ENCODE measurements at regions not wholly inside any gene's neighbourhood (a gene's known extent, or its start where the extent isn't known, plus 50 kb on each side); places are given as distances from the start of the nearest gene placed in this dataset.

DNA sequence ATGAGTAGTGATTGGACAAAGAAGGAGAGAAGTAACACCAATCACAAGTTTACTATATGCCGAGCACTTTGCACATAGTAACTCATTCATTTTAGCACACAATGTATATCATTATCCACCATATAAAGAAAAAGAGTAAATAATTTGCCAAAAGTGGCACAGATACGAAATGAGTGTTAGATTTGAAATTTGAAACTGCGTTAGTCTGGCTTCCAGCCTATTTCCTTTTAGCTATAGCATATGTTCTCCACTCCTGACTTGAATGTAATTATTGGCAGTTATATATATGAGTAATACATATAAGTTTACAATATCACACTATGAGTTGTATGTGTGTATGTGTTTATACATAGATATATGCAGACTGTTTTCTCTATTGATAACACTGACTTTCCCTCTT is 98.6 kb downstream of the NOL4 start:
- TF ChIP-seq, protein P1, sequence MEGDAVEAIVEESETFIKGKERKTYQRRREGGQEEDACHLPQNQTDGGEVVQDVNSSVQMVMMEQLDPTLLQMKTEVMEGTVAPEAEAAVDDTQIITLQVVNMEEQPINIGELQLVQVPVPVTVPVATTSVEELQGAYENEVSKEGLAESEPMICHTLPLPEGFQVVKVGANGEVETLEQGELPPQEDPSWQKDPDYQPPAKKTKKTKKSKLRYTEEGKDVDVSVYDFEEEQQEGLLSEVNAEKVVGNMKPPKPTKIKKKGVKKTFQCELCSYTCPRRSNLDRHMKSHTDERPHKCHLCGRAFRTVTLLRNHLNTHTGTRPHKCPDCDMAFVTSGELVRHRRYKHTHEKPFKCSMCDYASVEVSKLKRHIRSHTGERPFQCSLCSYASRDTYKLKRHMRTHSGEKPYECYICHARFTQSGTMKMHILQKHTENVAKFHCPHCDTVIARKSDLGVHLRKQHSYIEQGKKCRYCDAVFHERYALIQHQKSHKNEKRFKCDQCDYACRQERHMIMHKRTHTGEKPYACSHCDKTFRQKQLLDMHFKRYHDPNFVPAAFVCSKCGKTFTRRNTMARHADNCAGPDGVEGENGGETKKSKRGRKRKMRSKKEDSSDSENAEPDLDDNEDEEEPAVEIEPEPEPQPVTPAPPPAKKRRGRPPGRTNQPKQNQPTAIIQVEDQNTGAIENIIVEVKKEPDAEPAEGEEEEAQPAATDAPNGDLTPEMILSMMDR (conservative IDR thresholded peaks at IDR 0.05) = no peak
- no peak for TF ChIP-seq ZFX (IDR thresholded peaks at IDR 0.05)
